ENCODE measurements at regions not wholly inside any gene's neighbourhood (a gene's known extent, or its start where the extent isn't known, plus 50 kb on each side); places are given as distances from the start of the nearest gene placed in this dataset.

DNA sequence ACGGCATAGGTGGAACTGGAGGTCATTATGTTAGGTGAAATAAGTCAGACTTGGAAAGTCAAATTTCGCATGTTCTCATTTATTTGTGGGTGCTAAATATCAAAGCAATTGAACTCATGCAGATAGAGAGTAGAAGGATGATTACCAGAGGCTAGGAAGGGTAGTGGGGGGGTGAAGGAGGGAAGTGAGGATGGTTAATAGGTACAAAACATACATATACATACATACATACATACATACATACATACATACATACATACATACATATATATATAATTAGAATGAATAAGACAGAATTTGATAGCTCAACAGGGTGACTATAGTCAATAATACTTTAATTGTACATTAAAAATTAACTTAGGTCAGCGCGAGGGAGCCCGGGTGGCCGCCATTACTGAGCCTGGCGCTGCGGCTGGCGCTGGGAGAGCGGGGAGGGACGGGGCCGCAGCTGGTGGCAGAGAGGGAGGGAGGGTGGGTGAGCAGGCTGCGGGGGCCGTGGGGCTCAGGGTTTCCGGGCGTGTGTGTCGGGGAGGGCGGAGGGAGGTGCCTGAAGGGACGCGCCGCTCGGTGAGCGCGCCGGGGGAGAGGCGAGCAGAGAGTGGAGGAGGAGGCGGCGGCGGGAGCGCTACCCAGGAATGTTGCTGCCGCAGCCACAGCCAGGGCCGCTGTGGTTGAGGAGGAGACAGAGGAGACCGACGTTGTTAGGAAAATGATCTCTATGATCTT is 85.8 kb upstream of the EGFR start:
- no peak for TF ChIP-seq ETV6 (conservative IDR thresholded peaks at IDR 0.05 in 1 of 2, IDR thresholded peaks at IDR 0.05 in 1 of 2; ENCODE audit: borderline replicate concordance in 1 of 2, low read depth in 1 of 2)
- no peak for TF ChIP-seq CHD4 (IDR thresholded peaks at IDR 0.05)
- no peak for TF ChIP-seq SMARCA5 (IDR thresholded peaks at IDR 0.05)
- TF ChIP-seq, protein P1, sequence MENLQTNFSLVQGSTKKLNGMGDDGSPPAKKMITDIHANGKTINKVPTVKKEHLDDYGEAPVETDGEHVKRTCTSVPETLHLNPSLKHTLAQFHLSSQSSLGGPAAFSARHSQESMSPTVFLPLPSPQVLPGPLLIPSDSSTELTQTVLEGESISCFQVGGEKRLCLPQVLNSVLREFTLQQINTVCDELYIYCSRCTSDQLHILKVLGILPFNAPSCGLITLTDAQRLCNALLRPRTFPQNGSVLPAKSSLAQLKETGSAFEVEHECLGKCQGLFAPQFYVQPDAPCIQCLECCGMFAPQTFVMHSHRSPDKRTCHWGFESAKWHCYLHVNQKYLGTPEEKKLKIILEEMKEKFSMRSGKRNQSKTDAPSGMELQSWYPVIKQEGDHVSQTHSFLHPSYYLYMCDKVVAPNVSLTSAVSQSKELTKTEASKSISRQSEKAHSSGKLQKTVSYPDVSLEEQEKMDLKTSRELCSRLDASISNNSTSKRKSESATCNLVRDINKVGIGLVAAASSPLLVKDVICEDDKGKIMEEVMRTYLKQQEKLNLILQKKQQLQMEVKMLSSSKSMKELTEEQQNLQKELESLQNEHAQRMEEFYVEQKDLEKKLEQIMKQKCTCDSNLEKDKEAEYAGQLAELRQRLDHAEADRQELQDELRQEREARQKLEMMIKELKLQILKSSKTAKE (IDR thresholded peaks at IDR 0.05; ENCODE audit: low read depth, poor library complexity, severe bottlenecking) = no peak
- no peak for TF ChIP-seq CTCF (IDR thresholded peaks at IDR 0.05 in 2 of 3, conservative IDR thresholded peaks at IDR 0.05 in 1 of 3; ENCODE audit: control insufficient read depth in 2 of 3, extremely low read depth in 1 of 3, insufficient read depth in 1 of 3, low read depth in 3 of 3, low read length in 3 of 3)
- no peak for TF ChIP-seq POLR2AphosphoS5 (IDR thresholded peaks at IDR 0.05; ENCODE audit: low read length)
- TF ChIP-seq SIX5 (IDR thresholded peaks at IDR 0.05; ENCODE audit: low read depth, low read length, severe bottlenecking) = no peak
- TF ChIP-seq, protein P2, sequence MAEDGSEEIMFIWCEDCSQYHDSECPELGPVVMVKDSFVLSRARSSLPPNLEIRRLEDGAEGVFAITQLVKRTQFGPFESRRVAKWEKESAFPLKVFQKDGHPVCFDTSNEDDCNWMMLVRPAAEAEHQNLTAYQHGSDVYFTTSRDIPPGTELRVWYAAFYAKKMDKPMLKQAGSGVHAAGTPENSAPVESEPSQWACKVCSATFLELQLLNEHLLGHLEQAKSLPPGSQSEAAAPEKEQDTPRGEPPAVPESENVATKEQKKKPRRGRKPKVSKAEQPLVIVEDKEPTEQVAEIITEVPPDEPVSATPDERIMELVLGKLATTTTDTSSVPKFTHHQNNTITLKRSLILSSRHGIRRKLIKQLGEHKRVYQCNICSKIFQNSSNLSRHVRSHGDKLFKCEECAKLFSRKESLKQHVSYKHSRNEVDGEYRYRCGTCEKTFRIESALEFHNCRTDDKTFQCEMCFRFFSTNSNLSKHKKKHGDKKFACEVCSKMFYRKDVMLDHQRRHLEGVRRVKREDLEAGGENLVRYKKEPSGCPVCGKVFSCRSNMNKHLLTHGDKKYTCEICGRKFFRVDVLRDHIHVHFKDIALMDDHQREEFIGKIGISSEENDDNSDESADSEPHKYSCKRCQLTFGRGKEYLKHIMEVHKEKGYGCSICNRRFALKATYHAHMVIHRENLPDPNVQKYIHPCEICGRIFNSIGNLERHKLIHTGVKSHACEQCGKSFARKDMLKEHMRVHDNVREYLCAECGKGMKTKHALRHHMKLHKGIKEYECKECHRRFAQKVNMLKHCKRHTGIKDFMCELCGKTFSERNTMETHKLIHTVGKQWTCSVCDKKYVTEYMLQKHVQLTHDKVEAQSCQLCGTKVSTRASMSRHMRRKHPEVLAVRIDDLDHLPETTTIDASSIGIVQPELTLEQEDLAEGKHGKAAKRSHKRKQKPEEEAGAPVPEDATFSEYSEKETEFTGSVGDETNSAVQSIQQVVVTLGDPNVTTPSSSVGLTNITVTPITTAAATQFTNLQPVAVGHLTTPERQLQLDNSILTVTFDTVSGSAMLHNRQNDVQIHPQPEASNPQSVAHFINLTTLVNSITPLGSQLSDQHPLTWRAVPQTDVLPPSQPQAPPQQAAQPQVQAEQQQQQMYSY (CRISPR knock-in tag; IDR thresholded peaks at IDR 0.05) = no peak
- TF ChIP-seq ZBTB33 (IDR thresholded peaks at IDR 0.05) = no peak
- TF ChIP-seq ZNF24 (IDR thresholded peaks at IDR 0.05) = no peak
- TF ChIP-seq, protein P3, sequence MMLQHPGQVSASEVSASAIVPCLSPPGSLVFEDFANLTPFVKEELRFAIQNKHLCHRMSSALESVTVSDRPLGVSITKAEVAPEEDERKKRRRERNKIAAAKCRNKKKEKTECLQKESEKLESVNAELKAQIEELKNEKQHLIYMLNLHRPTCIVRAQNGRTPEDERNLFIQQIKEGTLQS (IDR thresholded peaks at IDR 0.05; ENCODE audit: borderline replicate concordance, extremely low read depth, low read depth, low read length) = no peak
